Kidney (tissue), 13 donors: ENCODE measurements at regions not wholly inside any gene's neighbourhood (a gene's known extent, or its start where the extent isn't known, plus 50 kb on each side); places are given as distances from the start of the nearest gene placed in this dataset.

Source experiments
- DNase-seq, 5 donors: peaks; one replicate each; pipeline ENCODE4 v3.0.0-alpha.2; 2013 to 2020
- FAIRE-seq: peaks from 2 replicates; lab custom pipeline; 2012; peaks lifted over from hg19 to GRCh38; lab: Jason Lieb, UNC
- H3K27ac ChIP-seq, 2 donors: one replicate each; pipeline ENCODE4 v1.7.0; 2013; ENCODE audit warnings: low read depth in 2 of 2, low read length in 2 of 2, inconsistent platforms in 1 of 2
- H3K27me3 ChIP-seq: one replicate; pipeline ENCODE4 v1.7.1; 2013; ENCODE audit warnings: low read length, inconsistent platforms; ENCODE audit not compliant: control insufficient read depth, insufficient read depth
- H3K36me3 ChIP-seq, 3 donors: one replicate each; pipeline versions ENCODE4 v1.7.0 to v1.7.1; 2013; ENCODE audit warnings: low read length in 3 of 3, control low read depth in 1 of 3, inconsistent platforms in 1 of 3; ENCODE audit not compliant: insufficient read depth in 3 of 3, control insufficient read depth in 2 of 3
- H3K4me1 ChIP-seq, 3 donors: one replicate each; pipeline versions ENCODE4 v1.7.0 to v1.7.1; 2013; ENCODE audit warnings: low read length in 3 of 3, inconsistent platforms in 1 of 3, low read depth in 1 of 3; ENCODE audit not compliant: control insufficient read depth in 2 of 3, insufficient read depth in 2 of 3
- H3K4me3 ChIP-seq, 3 donors: one replicate each; pipeline versions ENCODE4 v1.7.0 to v1.8.1; 2013; ENCODE audit warnings: low read length in 3 of 3, control low read depth in 1 of 3, inconsistent platforms in 1 of 3
- H3K9ac ChIP-seq, 3 donors: one replicate each; pipeline versions ENCODE4 v1.7.0 to v1.7.1; 2013; ENCODE audit warnings: low read length in 3 of 3, control low read depth in 1 of 3, inconsistent platforms in 1 of 3
- H3K9me3 ChIP-seq, 3 donors: one replicate each; pipeline versions ENCODE4 v1.7.0 to v1.7.1; 2013; ENCODE audit warnings: low read length in 3 of 3, control low read depth in 1 of 3, inconsistent platforms in 1 of 3; ENCODE audit not compliant: control insufficient read depth in 2 of 3, insufficient read depth in 1 of 3
- intact Hi-C: fragments of 100-400 bp; cut with DNase I; formaldehyde crosslinking; loops from one replicate; pipeline ENCODE4 v1.11.1; 2022
- TF ChIP-seq, protein P1 (sequence below): IDR thresholded peaks from 3 replicates; pipeline ENCODE4 v1.5.1; 2012; ENCODE audit warnings: mild to moderate bottlenecking, moderate library complexity, borderline replicate concordance; ENCODE audit not compliant: insufficient read depth; ENCODE audit errors: extremely low read depth
- donor health status: control.
- donor health status: control.
- donor health status: control.
- donor health status: control.
- donor health status: control.
- donor health status: DM: yes; HTN: yes; CAD: no.
- donor health status: Normal renal cell carcinoma (clear cell type).

DNA sequence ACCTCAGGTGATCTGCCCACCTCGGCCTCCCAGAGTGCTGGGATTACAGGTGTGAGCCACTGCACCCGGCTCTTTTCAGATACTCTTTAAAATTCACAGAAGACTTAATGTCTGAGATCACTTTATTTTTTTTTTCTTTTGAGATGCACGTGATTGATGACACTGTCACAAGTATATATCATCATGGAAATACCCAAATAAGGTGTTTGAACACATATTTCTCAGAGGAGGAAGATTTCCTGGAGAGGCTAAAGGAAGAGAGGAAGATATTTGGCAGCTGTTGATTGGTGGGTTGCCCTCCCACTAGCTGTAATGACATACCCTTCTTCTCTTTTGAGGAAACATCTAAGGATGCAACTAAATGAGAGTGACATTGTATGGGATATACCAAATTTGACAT, 225.9 kb upstream of the CITED2 start:
- TF ChIP-seq, protein P1, sequence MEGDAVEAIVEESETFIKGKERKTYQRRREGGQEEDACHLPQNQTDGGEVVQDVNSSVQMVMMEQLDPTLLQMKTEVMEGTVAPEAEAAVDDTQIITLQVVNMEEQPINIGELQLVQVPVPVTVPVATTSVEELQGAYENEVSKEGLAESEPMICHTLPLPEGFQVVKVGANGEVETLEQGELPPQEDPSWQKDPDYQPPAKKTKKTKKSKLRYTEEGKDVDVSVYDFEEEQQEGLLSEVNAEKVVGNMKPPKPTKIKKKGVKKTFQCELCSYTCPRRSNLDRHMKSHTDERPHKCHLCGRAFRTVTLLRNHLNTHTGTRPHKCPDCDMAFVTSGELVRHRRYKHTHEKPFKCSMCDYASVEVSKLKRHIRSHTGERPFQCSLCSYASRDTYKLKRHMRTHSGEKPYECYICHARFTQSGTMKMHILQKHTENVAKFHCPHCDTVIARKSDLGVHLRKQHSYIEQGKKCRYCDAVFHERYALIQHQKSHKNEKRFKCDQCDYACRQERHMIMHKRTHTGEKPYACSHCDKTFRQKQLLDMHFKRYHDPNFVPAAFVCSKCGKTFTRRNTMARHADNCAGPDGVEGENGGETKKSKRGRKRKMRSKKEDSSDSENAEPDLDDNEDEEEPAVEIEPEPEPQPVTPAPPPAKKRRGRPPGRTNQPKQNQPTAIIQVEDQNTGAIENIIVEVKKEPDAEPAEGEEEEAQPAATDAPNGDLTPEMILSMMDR = no peak
- intact Hi-C loops = no loop called here

DNA sequence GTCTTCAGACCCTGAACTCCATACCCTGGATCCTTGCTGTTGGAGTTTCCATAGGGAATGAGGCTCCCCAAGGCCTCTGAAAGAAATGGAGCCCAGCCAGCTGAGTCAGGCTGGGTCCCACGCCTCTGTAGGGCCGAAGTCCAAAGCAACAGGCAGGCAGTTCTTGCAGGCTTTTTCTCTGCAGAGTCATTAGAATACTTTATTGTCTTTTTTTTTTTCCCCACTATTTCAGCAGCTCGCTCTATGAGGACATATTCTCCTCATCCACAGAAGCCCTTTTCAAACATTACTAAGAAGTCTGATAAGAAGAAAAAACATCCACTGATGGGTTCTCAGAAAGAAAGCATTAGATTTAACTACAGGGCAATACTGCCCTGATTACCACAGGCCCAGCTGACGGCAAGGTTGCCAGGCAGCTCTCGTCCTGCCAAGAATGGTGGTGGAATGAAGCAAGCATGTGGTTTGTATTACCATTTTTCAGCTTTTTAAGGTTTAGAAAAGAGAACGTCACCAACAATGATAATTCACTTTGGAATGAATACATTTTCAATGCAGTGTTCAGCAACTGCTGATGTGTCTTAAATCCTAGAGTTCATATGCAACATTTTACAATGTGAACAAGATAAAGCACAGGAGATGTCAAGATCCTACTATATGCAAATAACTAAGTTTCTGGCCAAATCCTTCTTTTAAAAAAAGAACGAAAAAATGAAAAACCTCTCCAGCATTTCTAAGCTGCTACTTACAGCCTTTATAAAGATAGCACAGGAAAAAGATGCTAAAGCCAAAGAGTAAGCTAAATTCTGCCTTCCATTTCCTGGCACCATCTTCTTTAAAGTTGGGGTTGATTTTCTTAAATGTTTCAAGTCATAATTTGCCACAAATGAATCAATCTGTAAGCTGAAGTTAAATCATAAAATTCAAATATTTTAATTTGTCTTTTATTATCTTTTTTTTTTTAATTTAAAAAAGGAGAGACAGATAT, 223.6 kb upstream of the CITED2 start:
- no peak overlapping the region for H3K9ac ChIP-seq
- H3K27ac ChIP-seq = peak overlapping the region; percentile 8 to 77
- TF ChIP-seq, protein P1 = no peak
- peak in 4 of 5 donors; percentile 57 to 91 (median 74) for DNase-seq
- H3K4me1 ChIP-seq = peaks cover 4 to 24% (median 7%) of the 10 kb centered on the region in 3 donors
- H3K4me3 ChIP-seq = peak overlapping the region in 1 of 3 donors; percentile 10
- FAIRE-seq = no peak
- H3K27me3 ChIP-seq = no peaks in the 10 kb centered on the region
- H3K36me3 ChIP-seq = no peaks in the 10 kb centered on the region
- intact Hi-C loops = no loop called here
- no peaks in the 10 kb centered on the region for H3K9me3 ChIP-seq

More for the DNA sequence above, 225.9 kb upstream of the CITED2 start:
- DNase-seq = no peak
- Histone ChIP-seq H3K9me3 (no peaks in the 10 kb centered on the region), H3K9ac (no peak overlapping the region), H3K36me3 (no peaks in the 10 kb centered on the region), H3K4me3 (no peak overlapping the region), H3K27me3 (no peaks in the 10 kb centered on the region), H3K27ac (no peak overlapping the region), H3K4me1 (peaks cover 4 to 19% (median 7%) of the 10 kb centered on the region in 3 donors)
- FAIRE-seq = no peak

DNA sequence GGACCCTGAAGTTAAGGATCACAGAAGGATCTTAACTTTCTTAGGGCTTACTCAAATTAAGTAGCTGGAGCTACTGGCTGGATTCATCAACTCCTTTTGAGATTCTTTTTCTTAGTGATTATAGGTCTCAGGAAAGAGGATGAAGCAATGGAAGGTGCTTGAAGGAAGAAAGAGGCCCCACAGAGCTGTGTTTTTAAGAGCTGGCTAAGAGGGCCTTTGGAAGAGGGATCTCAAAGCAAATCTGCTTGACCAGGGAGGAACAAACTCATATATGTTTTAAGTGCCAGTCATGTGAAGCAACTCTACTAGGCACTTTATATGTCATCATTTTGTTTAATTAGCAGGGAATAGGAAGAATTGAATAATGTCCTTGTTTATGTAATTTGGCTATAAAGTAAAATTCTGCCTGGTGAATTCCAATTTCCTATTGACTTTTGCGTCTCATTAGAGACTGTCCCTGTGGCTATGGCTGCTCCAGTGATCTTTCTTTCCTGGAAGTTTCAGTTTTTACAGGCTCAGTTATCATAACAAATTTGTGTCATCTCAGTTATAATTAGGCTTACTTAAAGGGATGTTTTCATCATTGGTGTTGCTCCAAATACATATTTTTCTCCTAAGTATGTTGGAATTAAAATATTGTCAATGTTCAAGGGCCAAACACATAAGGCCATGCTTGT, 222.8 kb upstream of the CITED2 start:
- Histone ChIP-seq H3K9me3 (no peaks in the 10 kb centered on the region), H3K27me3 (no peaks in the 10 kb centered on the region), H3K4me1 (peaks cover 4 to 24% (median 7%) of the 10 kb centered on the region in 3 donors), H3K27ac (peak overlapping the region; percentile 8 to 77), H3K36me3 (no peaks in the 10 kb centered on the region), H3K4me3 (no peak overlapping the region), H3K9ac (no peak overlapping the region)
- intact Hi-C loops = no loop called here
- no peak for DNase-seq
- FAIRE-seq = no peak
- TF ChIP-seq, protein P1 = no peak
